ENCODE measurements at regions not wholly inside any gene's neighbourhood (a gene's known extent, or its start where the extent isn't known, plus 50 kb on each side); places are given as distances from the start of the nearest gene placed in this dataset.
A peak's percentile ranks its signal among the peaks of the same experiment; 100 is the strongest.

- no peak for TF ChIP-seq CTCF (IDR thresholded peaks at IDR 0.05)
- Histone ChIP-seq H3K27me3 (no peaks in the 10 kb centered on the region), H3K4me1 (peaks cover 0 to 17% of the 10 kb centered on the region in 2 donors), H3K9me3 (no peaks in the 10 kb centered on the region), H3K27ac (no peak overlapping the region), H3K36me3 (no peaks in the 10 kb centered on the region), H3K4me3 (no peak overlapping the region)
- DNase-seq (ENCODE audit: low spot score) = peak; percentile 52
Measured at GRCh38 chr17:83180264-83180995, 101.0 kb downstream of the METRNL start.

- peak; percentile 46 for DNase-seq (ENCODE audit: low spot score)
Measured at GRCh38 chr17:83180996-83181481, 101.6 kb downstream of the METRNL start.

GRCh38 chr17:83181991-83182619 lies 102.7 kb downstream of the METRNL start:
- TF ChIP-seq CTCF (IDR thresholded peaks at IDR 0.05) = no peak
- Histone ChIP-seq H3K4me1 (peaks cover 0 to 17% of the 10 kb centered on the region in 2 donors), H3K9me3 (no peaks in the 10 kb centered on the region), H3K36me3 (no peaks in the 10 kb centered on the region), H3K27me3 (no peaks in the 10 kb centered on the region), H3K4me3 (no peak overlapping the region), H3K27ac (no peak overlapping the region)
- DNase-seq (ENCODE audit: low spot score) = peak; percentile 50

More at GRCh38 chr17:83180996-83181481, 101.6 kb downstream of the METRNL start:
- Histone ChIP-seq H3K4me1 (peaks cover 0 to 17% of the 10 kb centered on the region in 2 donors), H3K9me3 (no peaks in the 10 kb centered on the region), H3K27me3 (no peaks in the 10 kb centered on the region), H3K4me3 (no peak overlapping the region), H3K27ac (no peak overlapping the region), H3K36me3 (no peaks in the 10 kb centered on the region)
- no peak for TF ChIP-seq CTCF (IDR thresholded peaks at IDR 0.05)

GRCh38 chr17:83182620-83183101 lies 103.3 kb downstream of the METRNL start:
- Histone ChIP-seq H3K36me3 (no peaks in the 10 kb centered on the region), H3K4me1 (peaks cover 0 to 17% of the 10 kb centered on the region in 2 donors), H3K4me3 (no peak overlapping the region), H3K27ac (no peak overlapping the region), H3K9me3 (no peaks in the 10 kb centered on the region), H3K27me3 (no peaks in the 10 kb centered on the region)
- peak; percentile 79 for DNase-seq (ENCODE audit: low spot score)
- no peak for TF ChIP-seq CTCF (IDR thresholded peaks at IDR 0.05)

GRCh38 chr17:83183145-83183948 lies 103.9 kb downstream of the METRNL start:
- no peaks in the 10 kb centered on the region for H3K36me3 ChIP-seq
- H3K9me3 ChIP-seq = peaks cover 0 to 6% of the 10 kb centered on the region in 2 donors
- H3K27ac ChIP-seq = no peak overlapping the region
- TF ChIP-seq CTCF (IDR thresholded peaks at IDR 0.05) = no peak
- no peak overlapping the region for H3K4me3 ChIP-seq
- no peaks in the 10 kb centered on the region for H3K27me3 ChIP-seq
- DNase-seq (ENCODE audit: low spot score) = peak; percentile 56
- H3K4me1 ChIP-seq = peaks cover 0 to 17% of the 10 kb centered on the region in 2 donors
